Right lobe of liver (tissue), 6 donors: ENCODE measurements at regions not wholly inside any gene's neighbourhood (a gene's known extent, or its start where the extent isn't known, plus 50 kb on each side); places are given as distances from the start of the nearest gene placed in this dataset.

Source experiments
- ATAC-seq, 4 donors: fragments of 200-7000 bp; cut with Tn5 transposase; one replicate each; pipeline ENCODE4 v1.9.1; 2020; ENCODE audit warnings: mild to moderate bottlenecking in 4 of 4, moderate library complexity in 4 of 4
- DNase-seq, 3 donors: peaks; one replicate each; pipeline ENCODE4 v3.0.0-alpha.2; 2020
- H3K27ac ChIP-seq, 3 donors: fragments of 200-600 bp; one replicate each; pipeline ENCODE4 v1.8.0; 2022
- H3K27me3 ChIP-seq, 2 donors: fragments of 200-600 bp; one replicate each; pipeline ENCODE4 v1.8.0; 2022
- H3K36me3 ChIP-seq, 4 donors: fragments of 200-600 bp; sonication (generic) in 1 of 4; one replicate each; pipeline versions ENCODE4 v1.5.1 to v1.8.0; 2017 to 2022; ENCODE audit warnings: control low read depth in 1 of 4
- H3K4me1 ChIP-seq, 4 donors: fragments of 200-600 bp; sonication (generic) in 1 of 4; one replicate each; pipeline versions ENCODE4 v1.5.1 to v1.8.0; 2017 to 2022; ENCODE audit warnings: control low read depth in 1 of 4
- H3K4me3 ChIP-seq, 3 donors: fragments of 200-600 bp; one replicate each; pipeline ENCODE4 v1.8.0; 2022
- H3K9me3 ChIP-seq, 4 donors: fragments of 200-600 bp; sonication (generic) in 1 of 4; one replicate each; pipeline versions ENCODE4 v1.5.1 to v1.8.0; 2017 to 2022; ENCODE audit warnings: control low read depth in 1 of 4
- POLR2A ChIP-seq: fragments of 450-650 bp; IDR thresholded peaks from one replicate; pipeline ENCODE4 v1.6.1; 2017; ENCODE audit warnings: antibody characterized with exemption, mild to moderate bottlenecking
- WGBS: methylation state at CpG from one replicate; pipeline ENCODE4 v1.1.6; 2018; ENCODE audit warnings: low coverage, low lambda C conversion rate; ENCODE audit not compliant: insufficient coverage; ENCODE audit errors: missing lambda C conversion rate; 5-methylcytosine and 5-hydroxymethylcytosine counted together
- intact Hi-C, 2 donors: fragments of 100-400 bp; cut with DNase I; formaldehyde crosslinking; loops; one replicate each; pipeline versions ENCODE4 v1.11.2 to v1.14.1; 2022
- TF ChIP-seq, protein P1 (sequence below), 4 donors: fragments of 200-600 bp in 3 of 4; fragments of 450-650 bp in 1 of 4; IDR thresholded peaks; one replicate each; pipeline versions ENCODE4 v1.5.1 to v1.8.0; 2016 to 2022; ENCODE audit warnings: antibody characterized with exemption in 4 of 4, mild to moderate bottlenecking in 2 of 4
- donor health status: DM: no; HTN: yes; CAD: no.
- donor health status: DM: no; HTN: no; CAD: no.
- donor health status: DM: no; HTN: no; CAD: no.
- donor health status: DM: no; HTN: yes; CAD: no.
- donor health status: DM: no; HTN: yes; CAD: no.

GRCh38 chr3:187465503-187465902 is 97.3 kb downstream of the RTP4 start:
- no peak overlapping the region for H3K27ac ChIP-seq
- DNase-seq = no peak
- no peaks in the 10 kb centered on the region for H3K9me3 ChIP-seq
- TF ChIP-seq, protein P1, sequence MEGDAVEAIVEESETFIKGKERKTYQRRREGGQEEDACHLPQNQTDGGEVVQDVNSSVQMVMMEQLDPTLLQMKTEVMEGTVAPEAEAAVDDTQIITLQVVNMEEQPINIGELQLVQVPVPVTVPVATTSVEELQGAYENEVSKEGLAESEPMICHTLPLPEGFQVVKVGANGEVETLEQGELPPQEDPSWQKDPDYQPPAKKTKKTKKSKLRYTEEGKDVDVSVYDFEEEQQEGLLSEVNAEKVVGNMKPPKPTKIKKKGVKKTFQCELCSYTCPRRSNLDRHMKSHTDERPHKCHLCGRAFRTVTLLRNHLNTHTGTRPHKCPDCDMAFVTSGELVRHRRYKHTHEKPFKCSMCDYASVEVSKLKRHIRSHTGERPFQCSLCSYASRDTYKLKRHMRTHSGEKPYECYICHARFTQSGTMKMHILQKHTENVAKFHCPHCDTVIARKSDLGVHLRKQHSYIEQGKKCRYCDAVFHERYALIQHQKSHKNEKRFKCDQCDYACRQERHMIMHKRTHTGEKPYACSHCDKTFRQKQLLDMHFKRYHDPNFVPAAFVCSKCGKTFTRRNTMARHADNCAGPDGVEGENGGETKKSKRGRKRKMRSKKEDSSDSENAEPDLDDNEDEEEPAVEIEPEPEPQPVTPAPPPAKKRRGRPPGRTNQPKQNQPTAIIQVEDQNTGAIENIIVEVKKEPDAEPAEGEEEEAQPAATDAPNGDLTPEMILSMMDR (IDR thresholded peaks at IDR 0.05) = no peak
- H3K4me3 ChIP-seq = no peak overlapping the region
- no peaks in the 10 kb centered on the region for H3K27me3 ChIP-seq
- H3K36me3 ChIP-seq = no peaks in the 10 kb centered on the region
- 77% methylated on average over 4 of the region's 4 CpGs for WGBS
- intact Hi-C loops = no loop called here
- ATAC-seq = no peak
- no peaks in the 10 kb centered on the region for H3K4me1 ChIP-seq

- Histone ChIP-seq H3K36me3 (no peaks in the 10 kb centered on the region), H3K9me3 (no peaks in the 10 kb centered on the region), H3K4me3 (no peak overlapping the region), H3K27ac (no peak overlapping the region), H3K4me1 (no peaks in the 10 kb centered on the region), H3K27me3 (no peaks in the 10 kb centered on the region)
- ATAC-seq (no peak), DNase-seq (no peak)
- intact Hi-C loops = no loop called here
- TF ChIP-seq, protein P1 (IDR thresholded peaks at IDR 0.05) = no peak
- TF ChIP-seq POLR2A = no peak
- 84% methylated on average over 4 of the region's 4 CpGs for WGBS
Measured at GRCh38 chr3:187464682-187465081, 96.5 kb downstream of the RTP4 start.

DNA sequence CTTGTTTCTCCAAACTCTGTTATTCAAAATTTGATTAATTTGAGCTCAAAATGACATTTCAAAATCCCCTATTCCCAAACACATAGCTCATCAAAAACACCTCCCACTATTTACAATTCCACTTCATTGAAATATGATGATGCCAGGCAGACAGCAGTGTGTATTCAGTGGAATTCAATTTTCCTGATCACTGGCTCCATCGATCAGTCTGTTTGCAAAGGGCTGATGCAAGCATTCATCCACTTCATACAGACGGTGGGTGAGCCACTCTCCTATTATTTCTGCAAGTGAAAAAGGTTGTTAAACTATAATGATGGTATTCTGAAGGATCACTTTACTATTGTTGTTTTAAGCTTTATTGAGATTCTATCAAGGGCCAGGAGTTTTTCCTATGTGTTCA is 90.7 kb downstream of the RTP4 start:
- intact Hi-C loops = no loop called here
- DNase-seq (no peak), ATAC-seq (no peak)
- Histone ChIP-seq H3K4me1 (no peaks in the 10 kb centered on the region), H3K9me3 (no peaks in the 10 kb centered on the region), H3K27ac (no peak overlapping the region), H3K4me3 (no peak overlapping the region), H3K27me3 (no peaks in the 10 kb centered on the region), H3K36me3 (no peaks in the 10 kb centered on the region)
- TF ChIP-seq, protein P1 (IDR thresholded peaks at IDR 0.05) = no peak
- no peak for TF ChIP-seq POLR2A
- 47% methylated on average over 2 of the region's 2 CpGs for whole genome bisulfite sequencing

DNA sequence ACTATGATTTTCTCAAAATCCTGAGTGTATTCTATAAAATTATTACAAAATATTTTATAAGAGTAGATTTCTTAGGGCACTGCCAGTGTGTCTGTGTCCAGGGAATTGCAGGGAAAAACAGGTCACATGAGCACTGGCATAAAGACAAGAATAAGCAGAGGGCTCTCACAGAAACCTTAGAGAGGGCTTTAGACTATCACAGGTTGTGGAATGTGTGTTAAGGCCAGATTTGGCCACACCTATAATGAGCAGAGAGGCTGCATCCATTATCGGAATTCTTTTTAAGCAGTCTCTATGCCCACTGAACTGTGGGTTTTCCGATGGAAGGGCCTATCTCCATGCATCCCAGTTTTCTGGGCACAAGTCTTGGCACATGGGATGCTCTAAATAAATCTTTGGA is 90.2 kb downstream of the RTP4 start:
- TF ChIP-seq, protein P1 (IDR thresholded peaks at IDR 0.05) = no peak
- no peak for TF ChIP-seq POLR2A
- WGBS = 86% methylated on average over 2 of the region's 2 CpGs
- H3K4me1 ChIP-seq = no peaks in the 10 kb centered on the region
- intact Hi-C loops = no loop called here
- no peak overlapping the region for H3K27ac ChIP-seq
- H3K36me3 ChIP-seq = no peaks in the 10 kb centered on the region
- H3K9me3 ChIP-seq = no peaks in the 10 kb centered on the region
- no peaks in the 10 kb centered on the region for H3K27me3 ChIP-seq
- no peak for ATAC-seq
- no peak for DNase-seq
- no peak overlapping the region for H3K4me3 ChIP-seq

- H3K36me3 ChIP-seq = no peaks in the 10 kb centered on the region
- no peaks in the 10 kb centered on the region for H3K9me3 ChIP-seq
- intact Hi-C loops = no loop called here
- no peaks in the 10 kb centered on the region for H3K4me1 ChIP-seq
- WGBS = 0% methylated on average over 1 of the region's 1 CpG
- DNase-seq = peak in 1 of 3 donors; percentile 17
- ATAC-seq = no peak
- no peak overlapping the region for H3K4me3 ChIP-seq
- TF ChIP-seq POLR2A = no peak
- TF ChIP-seq, protein P1 (IDR thresholded peaks at IDR 0.05) = no peak
- no peak overlapping the region for H3K27ac ChIP-seq
- H3K27me3 ChIP-seq = no peaks in the 10 kb centered on the region
Measured at GRCh38 chr3:187456250-187456649, 88.1 kb downstream of the RTP4 start.
